ENCODE measurements at regions not wholly inside any gene's neighbourhood (a gene's known extent, or its start where the extent isn't known, plus 50 kb on each side); places are given as distances from the start of the nearest gene placed in this dataset.

GRCh38 chr10:7507887-7508726, 97.3 kb upstream of the SFMBT2 start:
- H3K4me1 Mint-ChIP-seq (ENCODE audit: low read depth): peaks cover 69% of the 10 kb centered on the region
- H3K27ac Mint-ChIP-seq: peak overlapping the region; percentile 94
- H3K4me3 Mint-ChIP-seq: peak overlapping the region; percentile 13
- peaks cover 5% of the 10 kb centered on the region for H3K27me3 Mint-ChIP-seq (ENCODE audit: insufficient read depth)
- intact Hi-C loops (cut with micrococcal nuclease): loop anchor here (2.0 kb wide), 1 partner anchor 23 kb away; no protein-coding TSS in a partner anchor
- peaks cover 40% of the 10 kb centered on the region for H3K36me3 Mint-ChIP-seq (ENCODE audit: low read depth)
- H3K9me3 Mint-ChIP-seq: peaks cover 43% of the 10 kb centered on the region
- DNase-seq (ENCODE audit: low spot score): peak; percentile 68

DNA sequence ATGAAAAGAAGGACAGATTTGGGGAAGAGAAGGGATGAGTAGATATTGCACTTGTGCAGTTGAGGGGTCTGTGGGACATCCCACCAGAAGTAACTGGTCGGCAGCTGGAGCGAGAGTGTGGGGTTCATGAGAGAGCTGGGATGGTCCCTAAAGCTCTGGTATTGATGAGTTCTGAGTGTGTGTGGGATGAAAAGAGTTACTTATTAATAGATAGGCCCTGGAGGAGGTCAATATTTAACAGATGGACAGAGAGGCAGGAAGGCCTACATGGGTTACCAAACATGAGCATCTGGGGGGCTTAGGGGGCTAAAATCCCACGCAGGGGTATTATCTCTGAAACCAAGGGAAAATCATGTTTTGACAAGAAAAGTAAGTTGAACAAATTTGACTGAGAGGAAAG, 95.7 kb upstream of the SFMBT2 start:
- peak overlapping the region; percentile 43 for H3K4me3 Mint-ChIP-seq
- H3K4me1 Mint-ChIP-seq (ENCODE audit: low read depth): peaks cover 63% of the 10 kb centered on the region
- H3K27me3 Mint-ChIP-seq (ENCODE audit: insufficient read depth): peaks cover 9% of the 10 kb centered on the region
- H3K27ac Mint-ChIP-seq: peak overlapping the region; percentile 81
- intact Hi-C loops (cut with micrococcal nuclease): no loop called here
- peaks cover 40% of the 10 kb centered on the region for H3K9me3 Mint-ChIP-seq
- peaks cover 38% of the 10 kb centered on the region for H3K36me3 Mint-ChIP-seq (ENCODE audit: low read depth)
- no peak for DNase-seq (ENCODE audit: low spot score)

DNA sequence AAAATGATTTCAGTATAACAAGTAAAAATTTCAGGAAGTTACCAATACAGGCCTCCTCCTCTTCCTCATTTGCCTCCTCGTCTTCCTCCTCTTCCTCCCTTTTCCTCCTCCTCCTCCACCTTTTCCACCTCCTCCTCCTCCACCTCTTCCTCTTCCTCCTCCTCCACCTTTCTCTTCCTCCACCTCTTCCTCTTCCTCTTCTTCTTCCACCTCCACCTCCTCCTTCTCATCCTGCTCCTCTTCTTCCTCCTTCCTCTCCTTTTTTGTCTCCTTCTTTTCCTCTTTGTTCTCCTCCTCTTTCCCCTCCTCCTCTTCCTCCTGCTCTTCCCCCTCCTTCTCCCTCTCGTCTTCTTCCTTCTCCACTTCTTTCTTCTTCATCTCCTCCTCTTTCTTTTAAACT, 94.4 kb upstream of the SFMBT2 start:
- Mint-ChIP-seq H3K9me3 (peaks cover 27% of the 10 kb centered on the region), H3K27me3 (ENCODE audit: insufficient read depth) (peaks cover 12% of the 10 kb centered on the region), H3K27ac (no peak overlapping the region), H3K4me1 (ENCODE audit: low read depth) (peaks cover 59% of the 10 kb centered on the region), H3K36me3 (ENCODE audit: low read depth) (peaks cover 28% of the 10 kb centered on the region), H3K4me3 (no peak overlapping the region)
- intact Hi-C loops (cut with micrococcal nuclease): no loop called here
- DNase-seq (ENCODE audit: low spot score): no peak

- intact Hi-C loops (cut with micrococcal nuclease): no loop called here
- H3K27me3 Mint-ChIP-seq (ENCODE audit: insufficient read depth): peaks cover 12% of the 10 kb centered on the region
- H3K4me1 Mint-ChIP-seq (ENCODE audit: low read depth): peaks cover 43% of the 10 kb centered on the region
- no peak for DNase-seq (ENCODE audit: low spot score)
- no peak overlapping the region for H3K27ac Mint-ChIP-seq
- peaks cover 14% of the 10 kb centered on the region for H3K36me3 Mint-ChIP-seq (ENCODE audit: low read depth)
- no peak overlapping the region for H3K4me3 Mint-ChIP-seq
- peaks cover 11% of the 10 kb centered on the region for H3K9me3 Mint-ChIP-seq
These were observed 92.4 kb upstream of the SFMBT2 start for GRCh38 chr10:7503190-7503589.

- no peak for DNase-seq (ENCODE audit: low spot score)
- Mint-ChIP-seq H3K27ac (no peak overlapping the region), H3K4me3 (peak overlapping the region; percentile 6), H3K36me3 (ENCODE audit: low read depth) (peaks cover 5% of the 10 kb centered on the region), H3K9me3 (peaks cover 6% of the 10 kb centered on the region), H3K27me3 (ENCODE audit: insufficient read depth) (peaks cover 11% of the 10 kb centered on the region), H3K4me1 (ENCODE audit: low read depth) (peaks cover 25% of the 10 kb centered on the region)
- intact Hi-C loops (cut with micrococcal nuclease): no loop called here
These were observed 90.3 kb upstream of the SFMBT2 start for GRCh38 chr10:7501157-7501556.

- H3K4me3 Mint-ChIP-seq: no peak overlapping the region
- intact Hi-C loops (cut with micrococcal nuclease): no loop called here
- no peak for DNase-seq (ENCODE audit: low spot score)
- peaks cover 38% of the 10 kb centered on the region for H3K4me1 Mint-ChIP-seq (ENCODE audit: low read depth)
- no peaks in the 10 kb centered on the region for H3K9me3 Mint-ChIP-seq
- no peak overlapping the region for H3K27ac Mint-ChIP-seq
- H3K27me3 Mint-ChIP-seq (ENCODE audit: insufficient read depth): peaks cover 7% of the 10 kb centered on the region
- peaks cover 6% of the 10 kb centered on the region for H3K36me3 Mint-ChIP-seq (ENCODE audit: low read depth)
These were observed 87.3 kb upstream of the SFMBT2 start for GRCh38 chr10:7498111-7498510.

GRCh38 chr10:7493996-7494395, 83.2 kb upstream of the SFMBT2 start:
- Mint-ChIP-seq H3K4me1 (ENCODE audit: low read depth) (peaks cover 65% of the 10 kb centered on the region), H3K9me3 (peaks cover 6% of the 10 kb centered on the region), H3K27me3 (ENCODE audit: insufficient read depth) (no peaks in the 10 kb centered on the region), H3K27ac (no peak overlapping the region), H3K36me3 (ENCODE audit: low read depth) (peaks cover 14% of the 10 kb centered on the region), H3K4me3 (no peak overlapping the region)
- intact Hi-C loops (cut with micrococcal nuclease): no loop called here
- no peak for DNase-seq (ENCODE audit: low spot score)

DNA sequence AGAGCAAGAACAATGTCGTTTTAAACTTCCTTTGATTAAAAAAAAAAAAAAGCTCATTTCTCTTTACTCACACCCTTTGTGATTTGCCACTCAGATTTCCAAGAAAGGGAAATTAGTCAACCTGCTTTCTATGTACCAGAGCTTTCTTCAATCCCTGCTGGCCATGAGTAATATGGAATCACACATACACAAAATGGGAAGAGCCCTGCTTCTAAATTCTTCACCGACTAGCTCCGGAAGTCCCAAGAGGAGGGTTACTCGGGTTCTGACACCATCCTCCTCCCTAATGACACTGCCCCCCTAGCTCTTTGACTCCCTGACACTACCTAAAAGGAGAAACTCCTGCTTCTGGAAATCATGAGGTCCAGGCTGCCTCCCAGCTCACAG, 81.8 kb upstream of the SFMBT2 start:
- H3K4me1 Mint-ChIP-seq (ENCODE audit: low read depth): peaks cover 72% of the 10 kb centered on the region
- peaks cover 14% of the 10 kb centered on the region for H3K36me3 Mint-ChIP-seq (ENCODE audit: low read depth)
- intact Hi-C loops (cut with micrococcal nuclease): no loop called here
- H3K4me3 Mint-ChIP-seq: peak overlapping the region; percentile 62
- H3K9me3 Mint-ChIP-seq: peaks cover 6% of the 10 kb centered on the region
- no peaks in the 10 kb centered on the region for H3K27me3 Mint-ChIP-seq (ENCODE audit: insufficient read depth)
- H3K27ac Mint-ChIP-seq: peak overlapping the region; percentile 57
- DNase-seq (ENCODE audit: low spot score): no peak

DNA sequence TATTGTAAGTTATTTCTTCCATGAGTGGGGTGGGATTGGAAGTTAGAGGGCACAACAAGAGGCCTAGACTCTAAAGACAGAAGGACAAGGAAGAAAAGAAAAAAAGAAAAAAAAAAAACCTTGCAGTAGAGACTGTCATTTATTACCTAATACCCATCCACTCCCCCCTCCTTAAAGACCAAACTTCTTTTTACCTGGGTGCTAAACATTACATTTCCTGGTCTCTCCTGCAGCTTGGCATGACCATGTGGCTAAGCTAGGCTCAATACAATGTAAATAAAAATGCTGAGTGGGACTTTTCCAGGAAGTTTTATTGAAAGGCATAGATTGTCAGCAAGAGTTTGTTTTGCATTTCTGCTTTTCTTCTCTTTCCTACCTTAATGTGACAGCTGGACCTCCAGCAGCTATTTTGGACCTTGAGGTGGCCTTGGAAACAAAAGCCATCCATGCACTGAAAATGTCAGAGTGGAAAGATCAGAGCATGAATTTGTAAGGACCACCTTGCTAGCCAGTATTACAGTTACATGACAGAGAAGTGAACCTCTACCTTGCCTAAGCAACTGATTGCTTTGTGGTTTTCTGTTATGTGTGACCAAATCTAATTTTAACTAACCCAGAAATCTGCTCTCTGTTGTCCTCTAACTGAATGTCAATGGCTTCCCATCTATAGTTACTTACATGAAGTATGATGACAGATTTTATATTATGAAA, 81.3 kb upstream of the SFMBT2 start:
- Mint-ChIP-seq H3K4me3 (peak overlapping the region; percentile 62), H3K27me3 (ENCODE audit: insufficient read depth) (no peaks in the 10 kb centered on the region), H3K4me1 (ENCODE audit: low read depth) (peaks cover 77% of the 10 kb centered on the region), H3K36me3 (ENCODE audit: low read depth) (peaks cover 19% of the 10 kb centered on the region), H3K9me3 (peaks cover 11% of the 10 kb centered on the region), H3K27ac (peak overlapping the region; percentile 57)
- no peak for DNase-seq (ENCODE audit: low spot score)
- intact Hi-C loops (cut with micrococcal nuclease): no loop called here

DNA sequence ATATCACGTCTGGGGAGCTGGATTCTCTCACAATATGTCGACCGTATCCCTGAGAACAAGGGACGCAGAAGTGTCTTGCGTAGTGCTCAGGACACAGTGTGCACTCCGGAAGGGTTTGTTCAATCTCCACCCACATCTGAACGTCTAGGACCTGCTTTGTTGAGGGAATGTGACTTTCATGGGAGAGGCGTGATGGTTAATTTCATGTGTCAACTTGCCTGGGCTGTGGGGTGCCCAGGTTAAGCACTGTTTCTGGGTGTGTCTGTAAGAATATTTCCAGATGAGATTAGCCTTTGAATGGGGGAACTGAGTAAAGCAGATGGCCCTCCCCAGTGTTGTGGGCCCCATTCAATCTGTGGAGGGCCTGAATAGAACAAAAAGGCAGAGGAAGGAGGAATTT, 80.4 kb upstream of the SFMBT2 start:
- intact Hi-C loops (cut with micrococcal nuclease): no loop called here
- Mint-ChIP-seq H3K27ac (no peak overlapping the region), H3K4me1 (ENCODE audit: low read depth) (peaks cover 83% of the 10 kb centered on the region), H3K36me3 (ENCODE audit: low read depth) (peaks cover 19% of the 10 kb centered on the region), H3K27me3 (ENCODE audit: insufficient read depth) (no peaks in the 10 kb centered on the region), H3K9me3 (peaks cover 11% of the 10 kb centered on the region), H3K4me3 (no peak overlapping the region)
- DNase-seq (ENCODE audit: low spot score): no peak

DNA sequence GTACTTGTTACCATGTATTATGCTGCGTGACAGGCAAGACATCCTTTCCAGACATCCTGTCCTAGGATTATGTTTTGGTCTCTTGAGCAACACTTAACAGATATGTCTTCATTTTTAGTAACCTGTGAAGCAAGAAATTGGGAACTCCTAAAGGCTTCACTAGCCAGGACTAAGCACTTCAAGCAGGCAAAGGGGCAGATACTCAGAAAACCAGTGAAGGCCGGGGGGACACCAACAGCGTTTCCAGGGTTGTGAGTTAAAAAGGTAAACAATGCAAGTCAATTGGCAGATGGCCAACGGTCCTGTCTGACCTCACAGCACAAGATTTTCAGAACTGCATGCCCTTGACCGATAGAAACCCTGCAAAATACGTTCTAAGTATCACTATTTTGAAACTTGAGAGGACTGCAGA, 77.6 kb upstream of the SFMBT2 start:
- Mint-ChIP-seq H3K27ac (no peak overlapping the region), H3K4me1 (ENCODE audit: low read depth) (peaks cover 90% of the 10 kb centered on the region), H3K36me3 (ENCODE audit: low read depth) (peaks cover 18% of the 10 kb centered on the region), H3K27me3 (ENCODE audit: insufficient read depth) (peaks cover 2% of the 10 kb centered on the region), H3K9me3 (peaks cover 21% of the 10 kb centered on the region), H3K4me3 (no peak overlapping the region)
- intact Hi-C loops (cut with micrococcal nuclease): loop anchor here (10.0 kb wide), 1 partner anchor 224 kb away; no protein-coding TSS in a partner anchor
- no peak for DNase-seq (ENCODE audit: low spot score)

- Mint-ChIP-seq H3K27ac (no peak overlapping the region), H3K27me3 (ENCODE audit: insufficient read depth) (peaks cover 2% of the 10 kb centered on the region), H3K4me3 (no peak overlapping the region), H3K9me3 (peaks cover 22% of the 10 kb centered on the region), H3K4me1 (ENCODE audit: low read depth) (peaks cover 90% of the 10 kb centered on the region), H3K36me3 (ENCODE audit: low read depth) (peaks cover 20% of the 10 kb centered on the region)
- intact Hi-C loops (cut with micrococcal nuclease): loop anchor here (10.0 kb wide), 1 partner anchor 223 kb away; no protein-coding TSS in a partner anchor
- DNase-seq (ENCODE audit: low spot score): no peak
These were observed 76.7 kb upstream of the SFMBT2 start for GRCh38 chr10:7487528-7487927.

DNA sequence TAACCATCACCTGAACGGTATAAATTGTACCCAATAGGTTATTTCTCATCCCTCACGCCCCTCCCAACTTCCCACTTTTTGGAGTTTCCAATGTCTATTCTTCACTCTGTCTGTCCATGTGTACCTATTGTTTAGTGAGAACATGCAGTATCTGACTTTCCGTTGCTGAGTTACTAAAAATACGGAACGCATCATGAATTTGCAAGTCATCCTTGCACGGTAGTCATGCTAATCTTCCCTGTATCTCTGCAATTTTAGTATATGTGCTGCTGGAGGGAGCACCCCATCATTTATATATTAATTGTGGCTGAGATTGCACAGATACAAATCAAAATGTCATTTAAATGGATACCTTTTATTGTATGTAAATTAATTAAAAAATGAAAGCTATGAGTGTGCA, 75.7 kb upstream of the SFMBT2 start:
- Mint-ChIP-seq H3K4me1 (ENCODE audit: low read depth) (peaks cover 88% of the 10 kb centered on the region), H3K27ac (no peak overlapping the region), H3K27me3 (ENCODE audit: insufficient read depth) (peaks cover 2% of the 10 kb centered on the region), H3K4me3 (no peak overlapping the region), H3K36me3 (ENCODE audit: low read depth) (peaks cover 15% of the 10 kb centered on the region), H3K9me3 (peaks cover 22% of the 10 kb centered on the region)
- intact Hi-C loops (cut with micrococcal nuclease): loop anchor here (10.0 kb wide), 1 partner anchor 222 kb away; no protein-coding TSS in a partner anchor
- DNase-seq (ENCODE audit: low spot score): no peak
